OCI-LY7 (cell line): ENCODE measurements at regions not wholly inside any gene's neighbourhood (a gene's known extent, or its start where the extent isn't known, plus 50 kb on each side); places are given as distances from the start of the nearest gene placed in this dataset.

Source experiments
- EZH2phosphoT487 ChIP-seq: fragments of 200-600 bp; sonication (generic); IDR thresholded peaks from 2 replicates; pipeline ENCODE4 v1.6.1; 2018; ENCODE audit warnings: low read depth, borderline replicate concordance, mild to moderate bottlenecking, mixed run types, antibody characterized with exemption, low read length, moderate library complexity, mixed read lengths
- TF ChIP-seq, protein P1 (sequence below): fragments of 200-600 bp; sonication (generic); conservative IDR thresholded peaks from 2 replicates; pipeline ENCODE4 v1.5.1; 2014; ENCODE audit warnings: mild to moderate bottlenecking, antibody characterized with exemption, low read length, moderate library complexity, mixed read lengths

- TF ChIP-seq, protein P1, sequence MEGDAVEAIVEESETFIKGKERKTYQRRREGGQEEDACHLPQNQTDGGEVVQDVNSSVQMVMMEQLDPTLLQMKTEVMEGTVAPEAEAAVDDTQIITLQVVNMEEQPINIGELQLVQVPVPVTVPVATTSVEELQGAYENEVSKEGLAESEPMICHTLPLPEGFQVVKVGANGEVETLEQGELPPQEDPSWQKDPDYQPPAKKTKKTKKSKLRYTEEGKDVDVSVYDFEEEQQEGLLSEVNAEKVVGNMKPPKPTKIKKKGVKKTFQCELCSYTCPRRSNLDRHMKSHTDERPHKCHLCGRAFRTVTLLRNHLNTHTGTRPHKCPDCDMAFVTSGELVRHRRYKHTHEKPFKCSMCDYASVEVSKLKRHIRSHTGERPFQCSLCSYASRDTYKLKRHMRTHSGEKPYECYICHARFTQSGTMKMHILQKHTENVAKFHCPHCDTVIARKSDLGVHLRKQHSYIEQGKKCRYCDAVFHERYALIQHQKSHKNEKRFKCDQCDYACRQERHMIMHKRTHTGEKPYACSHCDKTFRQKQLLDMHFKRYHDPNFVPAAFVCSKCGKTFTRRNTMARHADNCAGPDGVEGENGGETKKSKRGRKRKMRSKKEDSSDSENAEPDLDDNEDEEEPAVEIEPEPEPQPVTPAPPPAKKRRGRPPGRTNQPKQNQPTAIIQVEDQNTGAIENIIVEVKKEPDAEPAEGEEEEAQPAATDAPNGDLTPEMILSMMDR, result no peak
- TF ChIP-seq EZH2phosphoT487, result no peak
Measured at GRCh38 chr16:62929593-62929992, 893.4 kb upstream of the CDH8 start.
